Activated T-helper 1 cell treated with anti-CD3 and anti-CD28 coated beads, Interleukin-12 subunit alpha, Interleukin-12 subunit beta, Interleukin-2, Interleukin-4 antibody, amounts not matched to agents 30 ng/mL and 10 ng/mL and 1 ng/mL, durations not matched to agents 14 hours and 24 hours and 36 hours (primary cell): ENCODE measurements at regions not wholly inside any gene's neighbourhood (a gene's known extent, or its start where the extent isn't known, plus 50 kb on each side); places are given as distances from the start of the nearest gene placed in this dataset.

Source experiments
- DNase-seq: peaks from one replicate; pipeline ENCODE4 v3.0.0; 2021; ENCODE audit warnings: low spot score
- H3K27ac Mint-ChIP-seq: one replicate; pipeline ENCODE4 v1.8.0; 2021; ENCODE audit warnings: mild to moderate bottlenecking, mixed read lengths
- H3K27me3 Mint-ChIP-seq: one replicate; pipeline ENCODE4 v1.8.0; 2022; ENCODE audit warnings: mild to moderate bottlenecking, moderate library complexity, mixed read lengths; ENCODE audit not compliant: insufficient read depth
- H3K36me3 Mint-ChIP-seq: one replicate; pipeline ENCODE4 v1.8.0; 2021; ENCODE audit warnings: low read depth, mixed read lengths
- H3K4me1 Mint-ChIP-seq: one replicate; pipeline ENCODE4 v1.8.0; 2021; ENCODE audit warnings: low read depth, mixed read lengths
- H3K4me3 Mint-ChIP-seq: one replicate; pipeline ENCODE4 v1.8.0; 2021; ENCODE audit warnings: mild to moderate bottlenecking, moderate library complexity, mixed read lengths
- H3K9me3 Mint-ChIP-seq: one replicate; pipeline ENCODE4 v1.8.0; 2021; ENCODE audit warnings: mixed read lengths
- intact Hi-C: fragments of 100-400 bp; cut with micrococcal nuclease; formaldehyde crosslinking; loops from one replicate; pipeline ENCODE4 v1.15.1; 2024

GRCh38 chr15:96218623-96219455 lies 111.7 kb upstream of the NR2F2 start:
- intact Hi-C loops = no loop called here
- Mint-ChIP-seq H3K9me3 (peaks cover 5% of the 10 kb centered on the region), H3K4me1 (no peaks in the 10 kb centered on the region), H3K27ac (no peak overlapping the region), H3K36me3 (no peaks in the 10 kb centered on the region), H3K27me3 (no peaks in the 10 kb centered on the region), H3K4me3 (no peak overlapping the region)
- DNase-seq = no peak

GRCh38 chr15:96219681-96220080 lies 110.8 kb upstream of the NR2F2 start:
- H3K27me3 Mint-ChIP-seq = no peaks in the 10 kb centered on the region
- no peak for DNase-seq
- peaks cover 5% of the 10 kb centered on the region for H3K9me3 Mint-ChIP-seq
- no peak overlapping the region for H3K27ac Mint-ChIP-seq
- intact Hi-C loops = no loop called here
- no peak overlapping the region for H3K4me3 Mint-ChIP-seq
- H3K36me3 Mint-ChIP-seq = no peaks in the 10 kb centered on the region
- H3K4me1 Mint-ChIP-seq = no peaks in the 10 kb centered on the region

- no peak for DNase-seq
- intact Hi-C loops = no loop called here
Measured at GRCh38 chr15:96220657-96221056, 109.8 kb upstream of the NR2F2 start.

GRCh38 chr15:96222981-96223380 lies 107.5 kb upstream of the NR2F2 start:
- intact Hi-C loops = no loop called here
- H3K4me3 Mint-ChIP-seq = no peak overlapping the region

More at GRCh38 chr15:96220657-96221056, 109.8 kb upstream of the NR2F2 start:
- Mint-ChIP-seq H3K27me3 (no peaks in the 10 kb centered on the region), H3K27ac (no peak overlapping the region), H3K4me3 (no peak overlapping the region), H3K36me3 (no peaks in the 10 kb centered on the region), H3K9me3 (peaks cover 5% of the 10 kb centered on the region), H3K4me1 (no peaks in the 10 kb centered on the region)

GRCh38 chr15:96223939-96224338 lies 106.6 kb upstream of the NR2F2 start:
- DNase-seq = no peak
- Mint-ChIP-seq H3K4me3 (no peak overlapping the region), H3K27me3 (no peaks in the 10 kb centered on the region), H3K27ac (no peak overlapping the region), H3K4me1 (no peaks in the 10 kb centered on the region), H3K36me3 (no peaks in the 10 kb centered on the region), H3K9me3 (no peaks in the 10 kb centered on the region)
- intact Hi-C loops = no loop called here

More at GRCh38 chr15:96222981-96223380, 107.5 kb upstream of the NR2F2 start:
- Mint-ChIP-seq H3K4me1 (no peaks in the 10 kb centered on the region), H3K36me3 (no peaks in the 10 kb centered on the region), H3K27me3 (no peaks in the 10 kb centered on the region), H3K9me3 (no peaks in the 10 kb centered on the region), H3K27ac (no peak overlapping the region)
- no peak for DNase-seq

- H3K27me3 Mint-ChIP-seq = no peaks in the 10 kb centered on the region
- no peaks in the 10 kb centered on the region for H3K4me1 Mint-ChIP-seq
- intact Hi-C loops = no loop called here
- no peak overlapping the region for H3K27ac Mint-ChIP-seq
- no peaks in the 10 kb centered on the region for H3K9me3 Mint-ChIP-seq
- DNase-seq = no peak
- no peaks in the 10 kb centered on the region for H3K36me3 Mint-ChIP-seq
- H3K4me3 Mint-ChIP-seq = no peak overlapping the region
Measured at GRCh38 chr15:96225642-96226259, 104.7 kb upstream of the NR2F2 start.

- no peaks in the 10 kb centered on the region for H3K36me3 Mint-ChIP-seq
- H3K27ac Mint-ChIP-seq = no peak overlapping the region
- H3K9me3 Mint-ChIP-seq = no peaks in the 10 kb centered on the region
- intact Hi-C loops = no loop called here
- no peak overlapping the region for H3K4me3 Mint-ChIP-seq
- no peaks in the 10 kb centered on the region for H3K27me3 Mint-ChIP-seq
- no peak for DNase-seq
- H3K4me1 Mint-ChIP-seq = no peaks in the 10 kb centered on the region
Measured at GRCh38 chr15:96230526-96231181, 99.8 kb upstream of the NR2F2 start.

- Mint-ChIP-seq H3K9me3 (no peaks in the 10 kb centered on the region), H3K4me1 (no peaks in the 10 kb centered on the region), H3K27ac (no peak overlapping the region), H3K36me3 (no peaks in the 10 kb centered on the region), H3K4me3 (no peak overlapping the region), H3K27me3 (no peaks in the 10 kb centered on the region)
- intact Hi-C loops = no loop called here
- DNase-seq = no peak
Measured at GRCh38 chr15:96232335-96232734, 98.2 kb upstream of the NR2F2 start.

- no peak overlapping the region for H3K27ac Mint-ChIP-seq
- H3K4me3 Mint-ChIP-seq = no peak overlapping the region
- intact Hi-C loops = no loop called here
- no peaks in the 10 kb centered on the region for H3K4me1 Mint-ChIP-seq
- DNase-seq = no peak
- H3K36me3 Mint-ChIP-seq = no peaks in the 10 kb centered on the region
- no peaks in the 10 kb centered on the region for H3K9me3 Mint-ChIP-seq
- H3K27me3 Mint-ChIP-seq = no peaks in the 10 kb centered on the region
Measured at GRCh38 chr15:96234109-96234892, 96.2 kb upstream of the NR2F2 start.

GRCh38 chr15:96237002-96237401 lies 93.5 kb upstream of the NR2F2 start:
- Mint-ChIP-seq H3K27ac (no peak overlapping the region), H3K27me3 (no peaks in the 10 kb centered on the region), H3K4me3 (no peak overlapping the region)

GRCh38 chr15:96242761-96243160 lies 87.7 kb upstream of the NR2F2 start:
- no peaks in the 10 kb centered on the region for H3K9me3 Mint-ChIP-seq
- H3K4me1 Mint-ChIP-seq = no peaks in the 10 kb centered on the region
- DNase-seq = no peak
- H3K36me3 Mint-ChIP-seq = no peaks in the 10 kb centered on the region
- H3K27me3 Mint-ChIP-seq = no peaks in the 10 kb centered on the region
- no peak overlapping the region for H3K27ac Mint-ChIP-seq
- H3K4me3 Mint-ChIP-seq = no peak overlapping the region
- intact Hi-C loops = no loop called here

More at GRCh38 chr15:96237002-96237401, 93.5 kb upstream of the NR2F2 start:
- intact Hi-C loops = no loop called here
- Mint-ChIP-seq H3K4me1 (no peaks in the 10 kb centered on the region), H3K36me3 (no peaks in the 10 kb centered on the region), H3K9me3 (no peaks in the 10 kb centered on the region)
- DNase-seq = no peak

- H3K27me3 Mint-ChIP-seq = no peaks in the 10 kb centered on the region
- intact Hi-C loops = no loop called here
- no peak overlapping the region for H3K4me3 Mint-ChIP-seq
- DNase-seq = no peak
- no peaks in the 10 kb centered on the region for H3K36me3 Mint-ChIP-seq
- no peaks in the 10 kb centered on the region for H3K4me1 Mint-ChIP-seq
- no peak overlapping the region for H3K27ac Mint-ChIP-seq
- no peaks in the 10 kb centered on the region for H3K9me3 Mint-ChIP-seq
Measured at GRCh38 chr15:96243701-96244100, 86.8 kb upstream of the NR2F2 start.
